Endothelial cell of hepatic sinusoid (primary cell): ENCODE measurements at regions not wholly inside any gene's neighbourhood (a gene's known extent, or its start where the extent isn't known, plus 50 kb on each side); places are given as distances from the start of the nearest gene placed in this dataset.

ENCODE experiments used
- in situ Hi-C: cut with HindIII; loops from 2 replicates; pipeline ENCODE4 v1.10.0; 2017; ENCODE audit warnings: low sequenced_read_pairs

DNA sequence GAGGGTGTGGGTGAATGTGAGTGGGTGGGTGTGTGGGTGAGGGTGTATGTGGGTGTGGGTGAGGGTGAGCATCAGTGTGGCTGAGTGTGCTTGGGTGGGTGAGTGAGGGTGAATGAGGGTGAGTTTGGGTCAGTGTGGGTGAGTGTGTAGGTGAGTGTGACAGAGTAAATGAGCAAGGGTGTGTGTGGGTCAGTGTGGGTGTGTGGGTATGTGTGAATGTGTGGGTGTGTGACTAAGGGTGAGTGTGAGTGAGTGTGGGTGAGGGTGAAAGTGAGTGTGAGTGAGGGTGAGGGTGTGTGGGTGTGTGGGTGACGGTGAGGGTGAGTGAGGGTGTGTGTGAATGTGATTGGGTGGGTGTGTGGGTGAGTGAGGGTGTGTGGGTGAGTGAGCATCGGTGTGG, 1676.7 kb upstream of the TENM3 start:
- in situ Hi-C loops, result no loop called here

DNA sequence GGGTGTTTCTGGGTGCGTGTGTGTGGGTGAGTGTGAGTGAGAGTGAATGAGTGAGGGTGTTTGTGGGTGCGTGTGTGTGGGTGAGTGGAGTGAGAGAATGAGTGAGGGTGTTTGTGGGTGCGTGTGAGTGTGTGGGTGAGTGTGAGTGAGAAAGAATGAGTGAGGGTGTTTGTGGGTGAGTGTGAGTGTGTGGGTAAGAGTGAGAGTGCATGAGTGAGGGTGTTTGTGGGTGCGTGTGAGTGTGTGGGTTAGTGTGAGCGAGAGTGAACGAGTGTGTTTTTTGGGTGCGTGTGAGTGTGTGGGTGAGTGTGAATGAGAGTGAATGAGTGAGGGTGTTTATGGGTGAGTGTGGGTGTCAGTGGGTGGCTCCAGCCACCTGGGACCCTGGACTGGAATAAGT, 1676.1 kb upstream of the TENM3 start:
- in situ Hi-C loops, result no loop called here

DNA sequence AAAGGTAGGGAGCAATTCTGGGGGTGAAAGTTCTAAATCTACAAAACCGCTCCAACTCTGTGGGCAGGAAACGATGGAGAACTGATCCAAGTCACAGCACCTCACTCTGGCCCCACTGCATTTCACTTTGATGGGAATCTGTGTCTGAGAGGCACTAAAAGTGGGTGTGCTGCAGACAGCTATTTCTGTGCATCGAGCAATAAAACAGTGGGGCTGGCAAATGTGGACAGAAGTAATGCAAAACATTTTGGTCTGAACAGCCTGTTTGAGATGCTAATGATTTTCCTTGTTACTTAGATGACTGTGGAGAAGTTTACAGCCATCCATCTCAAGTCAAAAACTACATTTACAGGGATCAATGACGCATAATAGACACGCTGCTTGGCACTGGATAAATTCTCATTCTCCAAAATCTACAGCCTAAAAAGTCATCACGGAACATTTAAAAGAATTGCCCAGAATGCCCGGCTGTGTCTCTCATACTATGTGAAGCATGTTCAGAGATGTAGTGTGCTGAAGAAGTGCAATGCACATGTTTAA, 1671.6 kb upstream of the TENM3 start:
- in situ Hi-C loops, result no loop called here

DNA sequence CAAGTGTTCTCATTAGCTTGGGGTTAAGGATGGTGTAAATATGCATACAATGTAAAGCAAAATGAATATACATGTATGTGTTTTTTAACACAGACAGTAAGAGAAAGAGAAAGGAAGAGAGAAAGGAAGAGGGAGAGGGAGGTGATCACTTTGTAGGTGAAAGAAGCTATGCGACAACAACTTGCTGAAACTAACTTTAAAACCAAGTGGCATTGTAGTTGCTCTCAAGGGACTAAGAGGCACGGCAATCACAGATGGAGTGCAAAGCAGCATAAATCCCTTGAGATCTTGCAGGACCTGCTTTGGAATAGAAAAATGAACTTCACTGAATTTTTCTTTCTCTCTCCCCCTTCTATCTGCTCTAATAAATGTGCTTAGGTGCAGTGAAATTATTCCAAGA, 1665.0 kb upstream of the TENM3 start:
- in situ Hi-C loops, result no loop called here

DNA sequence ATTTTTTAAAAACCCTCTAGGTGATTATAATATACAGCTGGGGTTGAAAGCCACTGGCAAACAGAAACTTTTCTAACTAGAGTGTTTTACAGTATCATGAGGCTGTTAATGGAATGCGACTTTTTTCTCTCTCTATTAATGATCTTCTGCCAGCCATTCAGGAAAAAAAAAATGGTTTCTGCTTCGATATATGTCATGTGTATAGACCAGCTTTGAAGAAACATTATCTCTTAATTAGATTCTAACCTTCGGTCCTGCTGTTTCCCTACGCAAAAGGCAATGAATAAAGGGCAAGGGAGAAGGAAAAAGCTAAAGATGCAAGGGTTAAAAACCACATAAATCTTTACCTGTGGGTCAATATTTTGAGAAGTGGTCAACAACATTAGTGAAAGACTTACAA, 1662.1 kb upstream of the TENM3 start:
- in situ Hi-C loops, result no loop called here

DNA sequence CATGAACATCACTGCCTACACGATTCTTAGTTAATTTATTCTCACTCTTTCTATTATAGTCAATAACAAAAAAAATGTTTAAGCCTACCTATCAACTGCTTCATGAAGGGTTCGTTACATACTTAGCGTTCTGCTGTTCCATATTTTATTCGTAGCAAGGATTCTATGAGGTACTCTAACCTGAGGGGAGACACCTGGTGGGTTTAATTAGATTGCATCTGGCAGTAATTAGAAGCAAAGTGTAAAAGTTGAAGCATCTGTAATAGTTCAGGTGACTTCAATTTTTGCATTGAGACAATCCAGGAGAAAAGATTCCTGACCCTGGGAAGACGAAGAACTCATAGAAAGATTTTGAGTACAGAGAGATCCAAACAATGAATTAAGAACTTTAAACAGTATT, 1655.8 kb upstream of the TENM3 start:
- in situ Hi-C loops, result no loop called here

DNA sequence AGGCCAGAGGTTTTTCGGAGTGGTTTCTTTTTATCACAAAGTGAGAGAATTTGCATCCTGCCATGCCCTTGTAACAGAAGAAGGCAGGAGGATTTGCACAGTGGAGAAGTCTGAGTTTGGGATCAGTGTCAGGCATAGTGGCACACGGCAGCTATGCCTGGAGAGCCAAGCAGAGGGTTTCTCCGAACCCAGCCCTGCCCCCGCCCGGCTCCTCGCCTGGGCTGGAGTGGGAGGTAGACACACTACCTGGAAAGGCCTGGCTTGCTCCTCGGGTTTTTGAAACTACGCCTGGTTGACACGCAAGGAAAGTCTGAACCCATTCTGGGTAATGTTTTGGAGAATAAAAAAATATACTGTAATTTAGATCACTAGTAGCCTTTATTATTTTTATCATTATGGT, 1653.6 kb upstream of the TENM3 start:
- in situ Hi-C loops, result no loop called here

DNA sequence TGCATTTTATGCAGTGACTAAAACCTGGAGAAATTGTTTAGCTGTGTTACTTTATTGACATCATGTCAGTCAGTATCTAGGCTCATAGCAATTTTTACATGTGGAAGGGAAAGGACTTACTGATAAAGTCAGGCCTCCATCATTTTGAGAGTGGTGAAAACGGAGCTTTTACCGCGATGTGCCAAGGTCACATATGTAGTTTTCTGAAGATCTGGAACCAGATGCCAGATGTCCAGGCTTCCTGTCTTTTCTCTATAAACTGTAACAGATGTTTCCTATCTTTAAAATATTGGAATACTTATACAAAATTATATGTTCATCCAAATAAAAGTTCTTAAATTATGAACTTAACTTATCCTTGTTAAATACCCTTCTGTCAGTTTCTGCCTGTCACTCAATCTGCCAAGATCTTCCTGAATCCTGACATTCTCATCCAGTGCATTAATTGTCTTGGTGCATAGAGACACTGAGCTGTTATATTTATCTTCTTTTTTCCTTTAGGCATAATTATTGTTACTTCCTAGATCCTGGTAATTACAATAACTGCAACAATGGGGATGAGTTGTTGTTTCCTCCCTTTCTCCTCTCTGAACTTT, 1646.2 kb upstream of the TENM3 start:
- in situ Hi-C loops, result no loop called here

DNA sequence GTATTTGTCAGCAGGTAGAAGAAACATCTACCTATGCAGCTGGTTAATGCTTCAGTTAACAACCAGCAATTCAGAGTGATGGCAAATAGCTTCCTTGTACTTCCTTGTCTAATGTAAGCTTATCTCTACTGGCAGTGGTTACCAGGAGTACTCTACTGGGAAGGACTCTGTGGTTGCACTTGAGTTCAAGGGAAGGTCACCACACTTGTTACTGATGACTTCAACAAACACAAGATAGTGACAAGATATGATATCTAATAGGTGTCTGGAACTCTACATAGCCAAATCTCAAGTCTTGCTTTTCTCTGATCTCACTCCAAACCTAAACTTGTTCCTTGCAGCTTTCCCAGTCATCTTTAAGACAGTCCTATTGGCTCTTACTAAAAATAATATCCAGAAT, 1644.9 kb upstream of the TENM3 start:
- in situ Hi-C loops, result no loop called here

DNA sequence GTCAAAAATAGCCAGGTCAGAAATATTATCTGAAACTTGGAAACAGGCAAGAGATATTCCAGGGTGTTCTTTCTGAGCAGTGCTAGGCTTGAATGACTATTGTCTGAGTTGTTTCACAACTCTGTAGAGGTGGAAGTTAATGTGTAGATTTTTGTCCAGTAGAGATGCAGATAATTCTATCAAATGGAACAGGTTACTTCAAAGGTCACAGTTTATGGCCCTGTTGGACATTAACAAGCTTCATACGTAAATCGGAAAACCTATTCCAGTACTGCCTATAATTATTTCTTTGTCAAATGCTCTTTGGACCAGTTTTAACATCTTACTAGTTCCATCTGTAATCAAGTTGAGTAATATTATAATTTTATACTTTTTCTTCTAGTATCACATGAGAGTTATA, 1639.4 kb upstream of the TENM3 start:
- in situ Hi-C loops, result no loop called here

DNA sequence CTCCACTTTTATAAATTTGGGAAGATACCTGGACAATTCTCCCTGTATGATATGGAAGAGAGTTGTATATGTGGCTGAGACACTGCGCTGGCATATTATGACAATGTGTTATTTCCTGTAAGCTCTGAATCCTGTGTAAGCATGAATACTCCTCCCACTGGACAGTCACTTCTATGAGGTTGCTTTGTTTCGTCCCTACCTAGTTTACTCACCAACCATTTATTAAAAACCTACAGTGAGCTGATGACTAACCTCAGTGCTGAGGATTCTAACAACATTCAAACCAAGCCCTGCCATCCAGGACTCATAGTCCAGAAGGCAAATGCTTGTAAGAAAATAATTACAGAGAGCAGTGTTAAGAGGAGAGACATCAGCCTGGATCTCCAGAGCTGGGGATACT, 1632.9 kb upstream of the TENM3 start:
- in situ Hi-C loops, result no loop called here

DNA sequence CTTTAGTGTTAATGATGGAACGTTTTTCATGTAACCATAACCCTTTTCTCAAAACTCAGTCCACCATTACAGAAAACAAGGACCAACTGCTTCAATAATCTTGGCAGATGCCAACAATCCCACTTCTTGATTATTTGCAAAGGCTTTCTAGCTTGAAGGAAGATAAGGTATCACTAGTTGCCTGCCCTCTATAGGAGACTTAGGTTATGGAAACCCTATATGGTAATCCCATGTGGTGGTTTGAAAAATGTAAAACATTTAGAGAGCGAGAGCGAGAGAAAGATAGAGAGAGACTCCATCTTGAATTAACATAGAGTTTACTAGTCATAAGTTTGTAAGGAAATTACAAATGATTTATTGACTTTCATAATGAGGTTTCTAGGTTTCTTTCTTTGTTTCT, 1627.5 kb upstream of the TENM3 start:
- in situ Hi-C loops, result no loop called here

DNA sequence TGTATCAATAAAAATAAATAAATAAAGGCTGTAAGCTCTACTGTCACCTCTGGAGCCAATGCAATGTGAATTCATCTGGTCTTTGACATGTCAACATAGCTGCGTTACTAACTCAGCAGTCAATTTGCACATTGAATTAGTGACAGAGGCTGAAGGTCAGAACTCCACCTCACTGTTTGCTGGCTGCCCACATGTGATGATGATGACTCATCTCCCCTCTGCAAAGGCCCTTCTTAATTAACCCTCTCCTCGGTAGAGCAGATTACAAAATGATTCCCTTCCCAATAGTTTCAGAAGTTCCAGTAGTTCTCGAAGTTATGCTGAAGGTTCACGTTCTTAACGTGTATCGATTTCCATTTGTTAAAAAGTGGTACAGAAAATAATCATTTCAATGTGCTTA, 1626.0 kb upstream of the TENM3 start:
- in situ Hi-C loops, result no loop called here

DNA sequence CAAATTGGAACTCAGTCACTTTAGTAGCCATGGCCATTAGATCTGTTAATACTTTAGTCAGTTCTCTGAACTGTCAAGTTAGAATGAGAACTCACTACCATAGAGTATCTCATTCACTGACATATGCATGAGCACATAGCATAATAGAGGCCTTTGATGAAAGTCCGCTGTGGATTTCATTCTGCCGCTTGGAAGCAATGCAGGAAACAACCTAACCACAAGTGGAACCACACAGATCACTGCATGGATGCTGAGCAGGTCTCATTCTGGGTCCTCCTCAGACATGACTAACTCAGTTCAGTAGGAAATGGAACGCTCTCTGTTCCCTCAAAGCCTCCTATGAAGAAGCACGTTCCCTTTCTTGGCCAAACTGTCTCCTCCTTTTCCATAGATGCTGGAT, 1624.8 kb upstream of the TENM3 start:
- in situ Hi-C loops, result no loop called here

DNA sequence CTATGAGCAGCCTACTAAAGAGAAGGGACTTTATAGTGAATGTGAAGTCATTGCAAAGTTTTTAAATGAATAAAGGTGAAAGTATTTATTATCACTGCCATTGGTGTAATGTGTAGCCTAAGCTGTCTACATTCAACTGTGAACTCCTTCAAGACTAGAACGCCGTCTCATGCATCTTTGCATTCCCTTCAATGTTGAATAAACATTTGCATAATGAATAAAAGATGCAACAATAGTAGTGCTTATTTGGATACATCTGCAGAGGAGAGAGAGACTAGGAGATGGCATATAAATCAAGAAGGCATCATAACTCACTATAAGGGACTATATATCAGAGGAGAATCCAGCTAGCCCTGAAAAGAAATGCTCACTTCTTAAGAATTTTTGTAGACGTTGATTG, 1623.8 kb upstream of the TENM3 start:
- in situ Hi-C loops, result no loop called here

DNA sequence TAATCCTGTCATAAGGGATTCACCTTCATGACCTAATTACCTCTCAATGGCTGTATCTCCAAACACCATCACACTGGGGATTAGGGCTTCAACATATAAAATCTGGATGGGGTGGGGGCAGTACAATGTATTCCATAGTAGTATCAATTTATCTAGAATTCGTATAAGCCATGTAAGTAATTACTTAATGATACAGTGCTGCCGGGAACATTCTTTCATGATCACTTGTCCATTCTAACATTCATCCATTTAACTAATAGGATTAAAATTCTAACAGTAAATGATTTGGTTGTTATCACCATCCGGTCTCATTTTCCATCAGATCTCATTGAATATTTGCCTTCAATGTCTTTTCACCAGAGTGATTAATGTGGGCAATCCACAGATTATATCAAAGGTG, 1620.9 kb upstream of the TENM3 start:
- in situ Hi-C loops, result no loop called here

DNA sequence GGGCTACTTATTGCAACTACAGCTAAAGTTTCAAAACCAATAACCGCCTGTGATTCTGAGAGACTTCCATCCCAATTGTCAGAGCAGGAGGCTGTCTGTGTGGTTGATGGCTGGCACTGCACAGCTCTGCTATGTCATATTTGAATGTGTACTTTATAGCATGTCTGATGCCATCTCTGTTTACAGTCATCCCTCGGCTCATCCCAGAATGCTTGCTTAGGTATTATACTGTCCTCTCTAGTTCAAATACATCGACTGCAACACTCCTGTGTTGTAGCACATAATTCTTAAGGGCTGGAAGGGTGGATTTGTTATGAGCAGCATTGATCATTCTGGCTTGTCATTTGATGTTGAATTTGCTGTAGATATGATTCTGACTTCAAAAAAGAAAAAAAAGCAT, 1617.5 kb upstream of the TENM3 start:
- in situ Hi-C loops, result no loop called here

DNA sequence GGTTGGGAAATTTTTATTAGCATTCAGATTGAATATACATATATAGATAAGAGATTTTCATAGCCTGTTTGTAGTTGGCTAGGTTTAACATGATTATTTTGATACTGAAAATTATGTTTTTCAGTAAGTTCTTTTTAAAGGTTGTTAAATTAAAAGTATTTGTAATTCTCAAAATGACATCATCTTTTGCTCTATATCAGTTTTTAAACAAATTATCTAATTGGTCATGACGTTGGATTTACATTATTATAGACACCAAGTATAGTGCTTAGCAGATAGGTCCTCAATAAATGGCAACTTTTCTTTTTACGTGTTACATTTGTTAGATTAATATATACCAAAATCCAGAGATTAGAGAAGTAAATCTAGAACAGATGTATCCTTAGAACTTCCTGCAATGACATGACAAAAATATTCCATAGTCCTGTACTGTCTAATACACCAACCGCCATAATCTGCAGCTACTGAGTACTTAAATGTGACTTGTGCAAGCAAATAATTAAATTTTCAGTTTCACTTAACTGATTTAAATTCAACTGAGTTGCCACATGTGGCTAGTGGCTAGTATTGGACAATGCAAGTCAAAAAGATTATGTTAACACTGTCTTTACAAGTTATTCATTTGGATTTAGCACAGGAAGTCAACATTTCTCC, 1613.1 kb upstream of the TENM3 start:
- in situ Hi-C loops, result no loop called here

DNA sequence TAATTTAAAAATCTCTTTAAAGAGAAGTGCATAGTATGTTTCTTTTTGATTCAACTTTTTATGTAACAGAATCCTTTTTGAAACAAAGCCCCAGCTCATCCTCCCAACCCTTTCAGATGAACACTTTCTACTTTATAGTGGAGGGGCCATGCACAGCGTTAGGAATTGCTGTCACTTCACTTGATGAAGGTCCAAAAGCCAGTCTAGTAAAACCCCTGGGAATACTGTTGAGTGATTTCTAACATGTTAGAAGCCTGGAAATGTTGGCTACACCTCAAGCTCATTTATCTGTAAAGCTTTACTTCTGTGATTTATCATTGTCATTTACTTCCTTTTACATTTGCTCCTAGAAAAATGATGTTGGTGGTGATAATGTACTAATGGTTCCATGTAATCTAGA, 1608.9 kb upstream of the TENM3 start:
- in situ Hi-C loops, result no loop called here

DNA sequence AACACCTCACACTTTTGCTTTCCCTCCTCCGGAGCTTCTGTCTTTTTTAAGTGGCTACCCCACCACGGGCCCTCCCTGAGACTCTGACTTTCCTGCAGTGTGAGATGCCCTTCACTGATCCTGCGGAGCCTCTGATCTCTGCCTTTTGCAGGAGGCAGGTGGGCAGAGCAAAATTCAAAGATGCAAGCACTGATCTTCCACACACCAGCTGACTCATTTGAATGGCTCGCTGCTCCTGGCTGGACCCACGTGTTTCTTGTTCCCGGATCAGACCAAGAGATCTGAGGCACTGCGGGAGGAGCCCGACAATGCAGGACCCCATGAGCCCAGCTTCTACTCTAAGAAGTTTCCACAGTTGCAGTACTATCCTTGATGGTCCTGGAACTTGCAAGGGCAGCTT, 1607.9 kb upstream of the TENM3 start:
- in situ Hi-C loops, result no loop called here

DNA sequence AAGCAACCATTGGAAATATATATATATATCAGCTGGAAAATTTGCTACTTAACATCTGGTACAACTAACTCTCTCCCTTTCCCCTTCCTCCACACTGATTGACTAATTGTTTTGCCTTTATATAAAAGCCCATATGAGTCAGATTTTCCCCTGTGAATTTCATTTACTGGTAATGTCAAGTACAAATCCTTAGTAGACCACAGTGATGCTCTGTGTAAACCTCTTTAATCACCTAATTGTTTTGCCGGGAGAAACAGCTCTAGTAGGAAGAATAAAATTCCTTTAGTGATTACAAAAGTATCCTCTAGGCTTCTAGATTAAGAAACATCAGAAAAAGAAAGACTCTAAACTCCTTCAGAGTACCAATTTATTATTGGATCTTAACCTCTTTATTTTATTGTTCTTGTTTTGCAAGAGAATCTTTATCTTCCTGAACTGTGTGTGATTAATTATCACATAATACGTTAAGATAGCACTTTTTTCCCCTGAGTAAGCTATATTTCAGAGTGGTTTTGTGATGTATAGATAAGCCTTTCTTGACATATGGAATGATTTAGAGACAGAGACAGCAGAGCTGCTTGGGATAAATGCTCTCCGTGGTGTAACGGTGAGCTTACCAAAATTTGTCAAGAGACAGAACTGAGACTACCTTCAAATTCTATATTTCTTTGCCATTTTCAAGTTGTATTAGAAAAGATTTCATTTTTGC, 1606.4 kb upstream of the TENM3 start:
- in situ Hi-C loops, result no loop called here

DNA sequence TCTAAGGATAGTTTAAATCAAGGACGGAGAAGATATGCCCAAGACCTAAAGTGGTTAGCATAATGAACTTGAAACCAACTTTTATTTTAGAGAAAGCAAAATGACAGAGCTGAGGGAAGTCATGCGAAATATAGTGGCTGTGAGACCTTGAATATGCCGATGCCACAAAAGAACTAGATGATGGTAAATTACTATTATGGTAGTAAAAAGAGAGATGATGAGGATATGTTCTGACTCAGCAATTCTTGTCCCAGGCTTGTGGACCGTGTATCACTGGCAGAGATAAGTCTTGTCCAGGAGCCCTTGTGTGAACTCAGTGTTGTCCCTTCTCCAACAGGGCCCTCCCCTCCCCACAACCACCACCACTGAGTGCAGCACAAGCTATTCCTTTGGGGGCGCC, 1605.6 kb upstream of the TENM3 start:
- in situ Hi-C loops, result no loop called here
